Neural progenitor cell (in vitro differentiated cells): ENCODE measurements at regions not wholly inside any gene's neighbourhood (a gene's known extent, or its start where the extent isn't known, plus 50 kb on each side); places are given as distances from the start of the nearest gene placed in this dataset.

Experiments used
- DNase-seq: peaks from one replicate; pipeline ENCODE4 v3.0.0-alpha.2; 2016; ENCODE audit warnings: low spot score
- H2AFZ ChIP-seq: fragments of 200-600 bp; sonication (generic); replicated peaks from 2 replicates; pipeline ENCODE4 v1.6.1; 2016; ENCODE audit warnings: antibody characterized with exemption
- H3F3A ChIP-seq: fragments of 200-600 bp; sonication (generic); 2 replicates; pipeline ENCODE4 v1.6.1; 2016; ENCODE audit warnings: antibody characterized with exemption, low read depth
- H3K27ac ChIP-seq: fragments of 200-600 bp; sonication (generic); 2 replicates; pipeline ENCODE4 v1.5.1; 2016; ENCODE audit warnings: mild to moderate bottlenecking
- H3K27me3 ChIP-seq: fragments of 200-600 bp; sonication (generic); 2 replicates; pipeline ENCODE4 v1.6.1; 2016; ENCODE audit warnings: mild to moderate bottlenecking, moderate library complexity
- H3K36me3 ChIP-seq: fragments of 200-600 bp; sonication (generic); 2 replicates; pipeline ENCODE4 v1.5.1; 2016
- H3K4me1 ChIP-seq: fragments of 200-600 bp; sonication (generic); 2 replicates; pipeline ENCODE4 v1.6.1; 2016; ENCODE audit warnings: mixed run types
- H3K4me2 ChIP-seq: fragments of 200-600 bp; sonication (generic); 2 replicates; pipeline ENCODE4 v1.6.1; 2016
- H3K4me3 ChIP-seq: fragments of 200-600 bp; sonication (generic); 2 replicates; pipeline ENCODE4 v1.5.1; 2016
- H3K79me2 ChIP-seq: fragments of 200-600 bp; sonication (generic); 2 replicates; pipeline ENCODE4 v1.6.1; 2016; ENCODE audit warnings: low read depth
- H3K9ac ChIP-seq: fragments of 200-600 bp; sonication (generic); 2 replicates; pipeline ENCODE4 v1.6.1; 2016
- H3K9me3 ChIP-seq: fragments of 200-600 bp; sonication (generic); 2 replicates; pipeline ENCODE4 v1.5.1; 2016; ENCODE audit warnings: low read depth
- H4K20me1 ChIP-seq: fragments of 200-600 bp; sonication (generic); 2 replicates; pipeline ENCODE4 v1.6.1; 2016; ENCODE audit warnings: low read depth
- H3K27ac Mint-ChIP-seq: 3 replicates; pipeline ENCODE4 v1.8.0; 2021; ENCODE audit warnings: mixed read lengths
- H3K27me3 Mint-ChIP-seq: 2 replicates; pipeline ENCODE4 v1.8.0; 2022; ENCODE audit warnings: low read depth, mild to moderate bottlenecking, inconsistent platforms, moderate library complexity, mixed read lengths; ENCODE audit not compliant: insufficient read depth
- H3K36me3 Mint-ChIP-seq: 3 replicates; pipeline ENCODE4 v1.8.0; 2021; ENCODE audit warnings: mixed read lengths
- H3K4me1 Mint-ChIP-seq: 3 replicates; pipeline ENCODE4 v1.8.0; 2021; ENCODE audit warnings: mixed read lengths
- H3K4me3 Mint-ChIP-seq: 3 replicates; pipeline ENCODE4 v1.8.0; 2021; ENCODE audit warnings: mild to moderate bottlenecking, moderate library complexity, mixed read lengths
- H3K9me3 Mint-ChIP-seq: 3 replicates; pipeline ENCODE4 v1.8.0; 2020; ENCODE audit warnings: mixed read lengths
- EZH2 ChIP-seq: fragments of 200-600 bp; sonication (generic); IDR thresholded peaks from 2 replicates; pipeline ENCODE4 v1.6.1; 2017; ENCODE audit warnings: antibody characterized with exemption, mild to moderate bottlenecking, moderate library complexity
- EZH2phosphoT487 ChIP-seq: fragments of 200-600 bp; sonication (generic); IDR thresholded peaks from 2 replicates; pipeline ENCODE4 v1.6.1; 2017; ENCODE audit warnings: antibody characterized with exemption
- TF ChIP-seq, protein P1 (sequence below): fragments of 200-600 bp; sonication (generic); IDR thresholded peaks from 2 replicates; pipeline ENCODE4 v1.5.1; 2017; ENCODE audit warnings: antibody characterized with exemption, mild to moderate bottlenecking

DNA sequence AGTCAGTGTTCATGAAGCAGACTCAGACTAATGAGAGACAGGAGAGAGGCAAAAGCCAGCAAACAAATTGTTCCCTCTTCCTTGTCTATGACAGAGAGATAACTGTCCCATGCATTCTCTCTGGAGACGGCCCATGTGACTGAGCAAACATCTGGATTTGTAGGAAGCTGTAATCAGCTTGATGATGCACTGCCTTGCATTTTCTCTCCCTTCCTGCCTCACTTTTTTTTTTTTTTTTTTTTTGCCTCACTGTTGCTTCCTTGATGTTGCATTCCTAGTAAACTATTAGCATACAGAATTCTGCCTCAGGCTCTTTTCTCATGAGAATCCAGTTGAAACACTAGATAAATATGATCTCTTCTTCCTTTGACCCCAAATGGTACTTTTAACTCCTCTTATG is 134.5 kb downstream of the HHIPL2 start:
- no peaks in the 10 kb centered on the region for H3K4me1 Mint-ChIP-seq
- no peak overlapping the region for H2AFZ ChIP-seq
- H3K27ac ChIP-seq = no peak overlapping the region
- H3K9ac ChIP-seq = no peak overlapping the region
- no peaks in the 10 kb centered on the region for H3K79me2 ChIP-seq
- TF ChIP-seq EZH2 (no peak), EZH2phosphoT487 (no peak)
- TF ChIP-seq, protein P1, sequence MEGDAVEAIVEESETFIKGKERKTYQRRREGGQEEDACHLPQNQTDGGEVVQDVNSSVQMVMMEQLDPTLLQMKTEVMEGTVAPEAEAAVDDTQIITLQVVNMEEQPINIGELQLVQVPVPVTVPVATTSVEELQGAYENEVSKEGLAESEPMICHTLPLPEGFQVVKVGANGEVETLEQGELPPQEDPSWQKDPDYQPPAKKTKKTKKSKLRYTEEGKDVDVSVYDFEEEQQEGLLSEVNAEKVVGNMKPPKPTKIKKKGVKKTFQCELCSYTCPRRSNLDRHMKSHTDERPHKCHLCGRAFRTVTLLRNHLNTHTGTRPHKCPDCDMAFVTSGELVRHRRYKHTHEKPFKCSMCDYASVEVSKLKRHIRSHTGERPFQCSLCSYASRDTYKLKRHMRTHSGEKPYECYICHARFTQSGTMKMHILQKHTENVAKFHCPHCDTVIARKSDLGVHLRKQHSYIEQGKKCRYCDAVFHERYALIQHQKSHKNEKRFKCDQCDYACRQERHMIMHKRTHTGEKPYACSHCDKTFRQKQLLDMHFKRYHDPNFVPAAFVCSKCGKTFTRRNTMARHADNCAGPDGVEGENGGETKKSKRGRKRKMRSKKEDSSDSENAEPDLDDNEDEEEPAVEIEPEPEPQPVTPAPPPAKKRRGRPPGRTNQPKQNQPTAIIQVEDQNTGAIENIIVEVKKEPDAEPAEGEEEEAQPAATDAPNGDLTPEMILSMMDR = no peak
- H3K4me3 Mint-ChIP-seq = no peak overlapping the region
- H3K27ac Mint-ChIP-seq = no peak overlapping the region
- H3K36me3 ChIP-seq = no peaks in the 10 kb centered on the region
- no peak for DNase-seq
- H3K4me3 ChIP-seq = no peak overlapping the region
- H3K4me1 ChIP-seq = no peaks in the 10 kb centered on the region
- no peaks in the 10 kb centered on the region for H3K27me3 ChIP-seq
- no peaks in the 10 kb centered on the region for H3F3A ChIP-seq
- H3K27me3 Mint-ChIP-seq = no peaks in the 10 kb centered on the region
- no peaks in the 10 kb centered on the region for H4K20me1 ChIP-seq
- H3K36me3 Mint-ChIP-seq = no peaks in the 10 kb centered on the region
- H3K9me3 Mint-ChIP-seq = peaks cover 5% of the 10 kb centered on the region
- H3K4me2 ChIP-seq = no peak overlapping the region
- H3K9me3 ChIP-seq = no peaks in the 10 kb centered on the region

DNA sequence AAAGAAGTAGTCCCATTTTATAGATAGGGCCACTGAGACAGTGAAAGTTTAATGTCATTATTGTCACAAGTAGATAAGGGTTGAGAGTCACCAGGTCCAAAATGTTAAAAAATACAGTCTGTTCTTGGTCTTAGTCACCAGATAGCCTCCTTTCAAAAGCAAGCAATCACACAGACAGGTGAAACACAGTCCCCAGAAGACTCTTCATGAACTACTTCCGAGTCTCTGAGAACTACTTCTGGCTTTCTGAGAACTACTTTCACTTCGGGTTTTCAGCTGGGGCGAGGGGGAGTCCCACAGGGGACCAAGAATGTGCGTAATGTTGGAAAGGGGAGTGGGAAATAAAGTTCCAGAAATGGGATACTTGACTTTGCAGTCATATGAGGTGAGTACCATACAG is 143.2 kb downstream of the HHIPL2 start:
- Mint-ChIP-seq H3K9me3 (peaks cover 10% of the 10 kb centered on the region), H3K27ac (no peak overlapping the region), H3K36me3 (no peaks in the 10 kb centered on the region), H3K4me3 (no peak overlapping the region), H3K4me1 (no peaks in the 10 kb centered on the region), H3K27me3 (no peaks in the 10 kb centered on the region)
- Histone ChIP-seq H3K9me3 (no peaks in the 10 kb centered on the region), H3F3A (no peaks in the 10 kb centered on the region), H3K4me1 (no peaks in the 10 kb centered on the region), H4K20me1 (no peaks in the 10 kb centered on the region), H2AFZ (no peak overlapping the region), H3K4me2 (no peak overlapping the region), H3K36me3 (no peaks in the 10 kb centered on the region), H3K27ac (no peak overlapping the region), H3K4me3 (no peak overlapping the region), H3K79me2 (no peaks in the 10 kb centered on the region), H3K9ac (no peak overlapping the region), H3K27me3 (no peaks in the 10 kb centered on the region)
- TF ChIP-seq EZH2 (no peak), EZH2phosphoT487 (no peak)
- TF ChIP-seq, protein P1 = no peak
- DNase-seq = no peak

DNA sequence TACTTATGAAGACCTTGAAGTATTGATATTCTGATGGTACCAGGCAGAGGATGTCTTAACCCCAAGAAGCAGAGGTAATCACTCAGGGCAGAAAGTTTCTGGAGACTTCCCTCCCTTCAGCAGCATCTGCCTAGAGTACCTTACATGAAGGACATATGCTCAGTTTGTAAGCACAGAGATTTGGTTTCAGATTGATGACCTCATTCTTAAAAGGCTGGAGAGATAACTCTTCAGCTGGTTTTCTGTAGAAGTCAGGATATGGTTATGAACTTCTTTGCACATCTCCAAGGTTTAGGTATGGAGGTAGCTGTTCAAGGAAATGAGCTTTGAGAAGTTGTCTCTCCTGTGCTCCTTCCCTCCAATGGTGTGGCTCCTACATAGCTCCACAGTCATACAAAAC is 148.7 kb downstream of the HHIPL2 start:
- H3K79me2 ChIP-seq = no peaks in the 10 kb centered on the region
- no peak overlapping the region for H3K4me3 Mint-ChIP-seq
- H3K36me3 Mint-ChIP-seq = no peaks in the 10 kb centered on the region
- H3K27ac Mint-ChIP-seq = no peak overlapping the region
- no peaks in the 10 kb centered on the region for H3K27me3 ChIP-seq
- H4K20me1 ChIP-seq = no peaks in the 10 kb centered on the region
- no peaks in the 10 kb centered on the region for H3K9me3 Mint-ChIP-seq
- DNase-seq = no peak
- no peaks in the 10 kb centered on the region for H3K4me1 Mint-ChIP-seq
- H3K36me3 ChIP-seq = no peaks in the 10 kb centered on the region
- no peak overlapping the region for H3K9ac ChIP-seq
- no peaks in the 10 kb centered on the region for H3F3A ChIP-seq
- H2AFZ ChIP-seq = no peak overlapping the region
- H3K27ac ChIP-seq = no peak overlapping the region
- no peak overlapping the region for H3K4me3 ChIP-seq
- no peaks in the 10 kb centered on the region for H3K27me3 Mint-ChIP-seq
- TF ChIP-seq EZH2phosphoT487 (no peak), EZH2 (no peak)
- TF ChIP-seq, protein P1 = no peak
- H3K4me2 ChIP-seq = no peak overlapping the region
- no peaks in the 10 kb centered on the region for H3K4me1 ChIP-seq
- H3K9me3 ChIP-seq = no peaks in the 10 kb centered on the region

DNA sequence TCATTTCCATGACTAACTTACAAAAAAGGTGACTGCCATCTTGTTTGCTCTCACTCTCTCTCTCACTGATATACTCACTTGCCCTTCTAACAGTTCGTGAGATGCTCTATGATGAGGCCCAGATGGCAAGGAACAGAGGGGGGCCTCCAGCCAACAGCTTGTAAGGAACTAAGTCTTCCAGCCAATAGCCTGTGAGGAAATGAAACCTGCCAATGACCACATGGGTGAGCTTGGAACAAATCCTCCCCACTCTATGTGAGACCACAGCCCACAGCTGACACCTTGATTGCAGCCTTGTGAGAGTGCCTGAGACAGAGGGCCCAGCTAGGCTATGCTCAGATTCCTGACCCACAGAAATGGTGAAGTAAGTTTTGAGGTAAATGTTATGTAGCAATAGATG is 153.7 kb downstream of the HHIPL2 start:
- H3F3A ChIP-seq = no peaks in the 10 kb centered on the region
- H3K4me2 ChIP-seq = no peak overlapping the region
- no peaks in the 10 kb centered on the region for H3K4me1 ChIP-seq
- no peak for TF ChIP-seq EZH2
- TF ChIP-seq, protein P1 = no peak
- TF ChIP-seq EZH2phosphoT487 = no peak
- H3K27ac ChIP-seq = no peak overlapping the region
- no peaks in the 10 kb centered on the region for H4K20me1 ChIP-seq
- no peak for DNase-seq
- H3K27ac Mint-ChIP-seq = no peak overlapping the region
- no peaks in the 10 kb centered on the region for H3K9me3 Mint-ChIP-seq
- no peaks in the 10 kb centered on the region for H3K79me2 ChIP-seq
- no peak overlapping the region for H3K4me3 ChIP-seq
- H3K36me3 ChIP-seq = no peaks in the 10 kb centered on the region
- peaks cover 4% of the 10 kb centered on the region for H3K4me1 Mint-ChIP-seq
- H3K9ac ChIP-seq = no peak overlapping the region
- H3K4me3 Mint-ChIP-seq = no peak overlapping the region
- H3K27me3 ChIP-seq = no peaks in the 10 kb centered on the region
- H3K27me3 Mint-ChIP-seq = no peaks in the 10 kb centered on the region
- no peaks in the 10 kb centered on the region for H3K9me3 ChIP-seq
- H3K36me3 Mint-ChIP-seq = no peaks in the 10 kb centered on the region
- no peak overlapping the region for H2AFZ ChIP-seq
